Stimulated activated CD4-positive, alpha-beta T cell treated with anti-CD3 and anti-CD28 coated beads, Interleukin-4, amount 100 ng/mL, for 4 hours (primary cell): ENCODE measurements at regions not wholly inside any gene's neighbourhood (a gene's known extent, or its start where the extent isn't known, plus 50 kb on each side); places are given as distances from the start of the nearest gene placed in this dataset.

Experiments
- DNase-seq, 2 experiments: peaks; one replicate each; pipeline ENCODE4 v3.0.0-alpha.2; 2020

- DNase-seq = no peak
These were observed 288.5 kb downstream of the XXYLT1 start for GRCh38 chr3:194982472-194982871.

GRCh38 chr3:194983121-194983520, 287.8 kb downstream of the XXYLT1 start:
- no peak for DNase-seq

DNA sequence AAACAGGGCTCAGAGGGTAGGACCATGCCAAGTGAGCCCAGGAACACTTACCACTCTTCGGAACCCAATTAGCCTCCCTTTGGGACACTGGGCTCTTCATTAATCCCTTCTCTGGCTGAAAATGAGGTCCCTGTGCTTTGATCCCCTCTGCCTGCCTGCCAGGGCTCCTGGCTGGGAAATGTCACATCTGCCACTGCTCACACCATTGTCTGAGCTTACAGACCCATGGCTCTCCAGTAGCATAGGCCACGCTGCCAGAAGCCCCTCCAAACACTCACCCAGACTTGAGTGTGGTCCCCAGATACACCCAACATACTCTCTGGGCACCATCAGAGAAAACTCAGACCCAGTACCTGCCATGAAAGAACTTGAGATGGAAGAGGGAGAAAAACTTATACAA, 287.3 kb downstream of the XXYLT1 start:
- no peak for DNase-seq

- DNase-seq = no peak
These were observed 286.9 kb downstream of the XXYLT1 start for GRCh38 chr3:194984066-194984465.

DNA sequence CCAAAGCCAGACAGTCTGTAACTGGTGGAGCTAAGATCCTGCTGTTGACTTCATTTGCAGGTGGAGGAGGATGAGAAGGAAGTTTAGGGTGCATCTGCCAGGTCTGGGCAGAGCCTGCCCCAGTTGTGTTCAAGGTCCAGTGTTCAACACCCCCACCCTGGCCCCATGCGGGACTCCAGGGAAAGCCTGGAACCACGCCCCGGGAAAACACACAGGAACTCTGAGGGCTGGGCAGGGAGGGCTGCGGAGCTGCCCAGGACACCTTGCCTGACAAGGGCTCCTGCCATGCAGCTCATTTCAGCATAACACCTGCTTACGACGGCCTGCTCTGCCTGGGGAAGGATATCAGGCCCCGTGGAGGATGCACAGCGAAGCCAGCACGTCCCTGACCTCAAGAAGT, 286.3 kb downstream of the XXYLT1 start:
- no peak for DNase-seq

DNA sequence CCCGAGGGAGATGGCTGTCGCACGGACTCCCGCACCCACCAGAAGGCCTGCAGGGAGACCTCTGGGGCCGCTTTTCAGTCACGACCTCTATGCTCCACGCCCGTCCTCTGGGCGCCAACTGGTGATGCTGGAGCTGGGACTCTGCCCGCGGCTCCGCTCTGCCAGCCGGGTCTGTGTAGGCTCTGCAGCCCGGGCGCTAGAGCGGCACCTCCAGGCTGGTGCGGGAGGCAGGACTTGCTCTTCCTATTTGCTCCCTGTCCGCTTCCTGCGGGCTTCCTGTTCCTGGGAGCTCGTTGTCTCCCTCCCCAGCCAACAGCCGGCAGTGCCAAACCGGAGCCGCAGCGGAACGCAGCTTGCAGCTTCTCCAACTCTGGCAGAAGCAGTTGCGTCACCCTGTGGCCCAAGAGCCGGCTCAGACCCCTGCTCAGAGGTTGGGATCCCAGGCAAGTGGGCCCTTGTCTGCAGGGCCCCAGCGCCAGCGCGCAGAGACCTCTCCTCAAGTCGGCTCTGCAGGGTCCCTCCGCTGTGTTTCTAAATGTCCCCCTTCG, 285.9 kb downstream of the XXYLT1 start:
- no peak for DNase-seq

GRCh38 chr3:194986208-194987043, 284.5 kb downstream of the XXYLT1 start:
- DNase-seq = no peak

DNA sequence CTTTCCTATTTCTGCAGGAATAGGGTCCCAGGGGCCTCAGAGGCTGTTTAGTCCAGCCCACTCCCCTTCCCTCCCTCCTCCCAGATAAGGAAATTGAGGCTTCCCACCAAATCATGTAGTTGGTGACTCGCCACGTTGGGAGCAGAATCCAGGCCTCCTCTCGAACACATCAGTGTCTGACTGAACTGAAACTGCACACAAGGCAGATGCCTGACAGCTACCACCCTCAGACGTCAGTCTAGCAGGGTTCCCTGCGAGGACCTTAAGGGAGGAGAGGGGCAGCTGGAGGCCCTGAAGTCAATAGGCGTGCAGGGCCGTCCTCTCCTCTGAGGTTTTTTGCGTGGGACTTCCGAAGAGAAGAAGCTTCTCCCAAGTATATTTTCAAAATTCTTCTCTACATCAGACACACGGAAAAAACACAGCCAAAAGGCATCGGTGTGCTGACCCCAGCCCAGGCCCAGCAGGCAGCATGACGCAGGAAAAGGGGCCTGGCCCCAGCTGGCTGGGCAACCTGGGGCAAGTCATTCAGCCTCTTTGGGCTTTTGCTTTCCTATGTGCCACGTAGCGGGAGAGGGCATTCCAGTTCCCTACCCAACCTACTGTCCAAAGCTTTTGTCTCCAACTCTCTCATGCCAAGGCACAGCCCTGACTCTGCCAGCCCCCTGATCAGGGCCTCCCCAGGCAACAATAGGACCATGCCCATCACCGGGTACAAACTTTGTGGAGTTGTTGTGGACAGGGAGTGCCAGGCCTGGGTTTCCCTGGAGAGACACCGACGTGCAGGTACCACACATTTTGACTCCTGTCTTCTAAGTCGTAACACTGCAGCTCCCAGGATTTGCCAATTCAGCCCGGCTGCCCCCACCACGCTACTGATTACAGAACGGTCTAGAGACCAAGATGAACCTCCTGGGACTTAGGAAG, 283.1 kb downstream of the XXYLT1 start:
- no peak for DNase-seq

- DNase-seq = no peak
These were observed 282.3 kb downstream of the XXYLT1 start for GRCh38 chr3:194988495-194989165.

DNA sequence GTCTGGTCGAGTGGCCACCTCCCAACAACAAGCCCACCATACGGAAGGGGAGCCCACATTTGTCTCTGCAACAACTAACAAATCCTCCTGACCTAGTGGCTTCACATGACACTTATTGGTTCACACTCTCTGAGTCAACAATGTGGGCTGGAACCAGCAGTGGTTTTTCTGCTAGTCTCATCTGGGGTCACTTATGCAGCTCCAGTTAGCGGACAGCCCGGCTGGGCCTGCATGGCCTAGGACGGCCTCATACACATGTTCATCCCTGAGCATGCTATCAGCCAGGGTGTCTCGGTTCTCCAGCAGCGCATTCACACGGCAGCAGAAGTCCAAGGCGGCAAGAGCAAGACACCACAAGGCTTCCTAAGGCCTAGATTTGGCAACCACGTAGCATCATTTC, 281.7 kb downstream of the XXYLT1 start:
- no peak for DNase-seq

- no peak for DNase-seq
These were observed 280.3 kb downstream of the XXYLT1 start for GRCh38 chr3:194990454-194991337.

DNA sequence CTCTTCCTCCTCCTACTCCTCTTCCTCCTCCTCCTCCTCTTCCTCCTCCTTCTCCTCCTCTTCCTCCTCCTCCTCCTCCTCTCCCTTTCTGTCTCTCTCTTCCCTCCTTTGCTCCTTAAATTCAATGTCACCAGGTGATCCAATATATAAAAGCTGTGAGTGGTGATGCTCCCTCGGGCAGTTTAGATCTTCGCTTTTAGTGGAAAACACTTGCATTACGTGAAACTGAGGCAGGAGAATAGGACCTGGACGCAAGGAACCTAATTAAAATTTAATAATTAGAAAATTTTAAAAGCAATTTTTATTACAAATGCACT, 279.7 kb downstream of the XXYLT1 start:
- DNase-seq = no peak

DNA sequence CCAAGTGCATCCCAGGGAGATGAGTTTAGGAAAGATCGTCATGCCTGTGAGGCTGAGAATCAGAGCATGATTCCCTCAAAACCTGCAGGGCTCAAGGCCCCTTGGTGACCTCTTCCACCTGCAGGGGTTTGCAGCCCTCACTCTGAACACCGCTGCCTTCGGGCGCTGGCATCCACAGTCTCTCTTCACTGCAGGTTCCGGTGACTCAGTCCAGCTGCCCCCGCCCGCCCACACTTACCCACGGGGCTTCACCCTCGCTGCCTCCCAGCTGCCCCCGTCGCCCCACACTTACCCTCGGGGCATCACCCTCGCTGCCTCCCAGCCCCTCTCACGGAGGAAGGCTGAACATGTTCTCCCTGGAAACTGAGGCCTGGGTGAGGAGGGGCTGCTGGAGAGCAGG, 277.1 kb downstream of the XXYLT1 start:
- DNase-seq = no peak

GRCh38 chr3:194994551-194994981, 276.4 kb downstream of the XXYLT1 start:
- DNase-seq = no peak

DNA sequence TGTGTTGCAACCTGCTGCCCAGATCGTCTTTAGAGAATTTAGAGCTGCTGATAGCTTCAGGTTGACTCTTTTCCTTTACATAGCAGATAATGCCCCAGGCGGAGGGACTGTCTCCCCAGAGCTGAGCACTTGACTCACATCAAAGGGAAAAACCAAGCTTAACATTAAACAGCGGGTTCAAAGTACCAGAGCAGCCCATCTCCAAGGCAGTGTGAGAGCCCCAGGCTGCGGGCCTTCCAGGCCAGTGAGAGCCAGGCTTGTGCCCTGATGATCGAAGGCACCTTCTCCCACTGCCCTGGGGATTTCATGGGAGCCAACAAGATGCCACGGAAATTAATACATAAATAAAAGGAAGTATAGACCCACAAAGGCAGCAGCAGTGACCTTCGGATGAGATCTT, 275.6 kb downstream of the XXYLT1 start:
- DNase-seq = no peak

GRCh38 chr3:194995922-194996321, 275.0 kb downstream of the XXYLT1 start:
- no peak for DNase-seq

DNA sequence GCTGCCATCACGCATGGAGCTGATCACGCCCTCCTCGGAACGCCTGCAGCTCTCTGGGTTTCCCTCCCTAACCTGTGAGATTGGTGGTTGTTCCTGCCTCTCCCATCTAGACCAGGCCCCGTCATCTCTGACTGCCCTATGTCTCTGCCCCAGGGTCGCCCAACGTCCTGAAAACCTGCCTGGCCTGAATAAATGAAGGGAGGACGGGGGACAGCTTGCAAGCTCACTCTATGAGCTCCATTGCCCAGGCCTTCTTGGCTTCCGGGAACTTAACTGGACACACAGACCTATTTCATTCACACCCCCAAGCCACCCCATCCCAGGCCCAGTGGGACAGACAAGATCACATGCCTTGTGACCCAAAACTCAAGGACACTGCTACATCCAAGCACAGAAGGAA, 274.2 kb downstream of the XXYLT1 start:
- DNase-seq = no peak

- no peak for DNase-seq
These were observed 272.5 kb downstream of the XXYLT1 start for GRCh38 chr3:194998417-194998816.

DNA sequence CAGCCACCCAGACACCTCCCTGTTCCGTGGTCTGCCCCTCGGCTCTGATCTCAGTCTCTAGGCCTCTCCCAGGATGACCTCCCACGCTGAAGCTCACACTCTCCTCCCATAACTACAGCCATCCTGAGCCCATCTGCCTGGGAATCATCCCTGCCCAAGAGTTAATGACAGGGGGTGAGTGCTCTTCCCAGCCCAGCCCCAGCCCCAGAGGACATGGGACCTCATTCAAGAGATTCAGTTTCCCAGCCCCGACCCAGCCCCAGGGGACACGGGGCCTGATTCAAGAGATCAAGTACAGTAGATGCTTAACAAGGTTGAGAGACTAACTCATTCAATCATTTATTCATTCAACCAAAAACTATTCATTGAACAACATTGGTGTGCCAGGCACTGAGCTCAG, 272.0 kb downstream of the XXYLT1 start:
- DNase-seq = no peak

GRCh38 chr3:194999491-194999890, 271.5 kb downstream of the XXYLT1 start:
- no peak for DNase-seq

DNA sequence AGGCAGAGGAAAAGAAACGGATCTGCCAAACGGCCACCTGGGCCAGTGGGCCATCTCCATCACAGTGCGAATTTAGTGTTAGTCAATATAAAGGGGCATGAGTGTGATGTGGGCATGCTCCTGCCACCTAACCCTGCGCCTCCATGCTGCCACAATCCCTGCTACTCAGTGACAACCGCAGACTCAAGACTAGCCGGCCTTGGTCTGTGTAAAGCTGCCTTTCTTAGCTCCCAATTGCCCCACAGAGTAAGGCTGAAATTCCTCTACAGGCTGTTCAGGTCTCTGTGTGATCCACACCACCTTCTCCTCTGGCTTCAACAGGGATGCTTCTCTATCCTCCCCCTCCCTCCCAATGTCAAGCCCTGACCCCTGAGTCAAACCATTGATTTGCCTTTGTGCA, 269.7 kb downstream of the XXYLT1 start:
- DNase-seq = no peak
